Embryonic facial prominence (tissue), 1 donor: ENCODE measurements at regions not wholly inside any gene's neighbourhood (a gene's known extent, or its start where the extent isn't known, plus 50 kb on each side); places are given as distances from the start of the nearest gene placed in this dataset.
A peak's percentile ranks its signal among the peaks of the same experiment; 100 is the strongest.

Experiments
- DNase-seq: peaks from one replicate; pipeline ENCODE4 v3.0.0-alpha.2; 2016; ENCODE audit errors: extremely low spot score

DNA sequence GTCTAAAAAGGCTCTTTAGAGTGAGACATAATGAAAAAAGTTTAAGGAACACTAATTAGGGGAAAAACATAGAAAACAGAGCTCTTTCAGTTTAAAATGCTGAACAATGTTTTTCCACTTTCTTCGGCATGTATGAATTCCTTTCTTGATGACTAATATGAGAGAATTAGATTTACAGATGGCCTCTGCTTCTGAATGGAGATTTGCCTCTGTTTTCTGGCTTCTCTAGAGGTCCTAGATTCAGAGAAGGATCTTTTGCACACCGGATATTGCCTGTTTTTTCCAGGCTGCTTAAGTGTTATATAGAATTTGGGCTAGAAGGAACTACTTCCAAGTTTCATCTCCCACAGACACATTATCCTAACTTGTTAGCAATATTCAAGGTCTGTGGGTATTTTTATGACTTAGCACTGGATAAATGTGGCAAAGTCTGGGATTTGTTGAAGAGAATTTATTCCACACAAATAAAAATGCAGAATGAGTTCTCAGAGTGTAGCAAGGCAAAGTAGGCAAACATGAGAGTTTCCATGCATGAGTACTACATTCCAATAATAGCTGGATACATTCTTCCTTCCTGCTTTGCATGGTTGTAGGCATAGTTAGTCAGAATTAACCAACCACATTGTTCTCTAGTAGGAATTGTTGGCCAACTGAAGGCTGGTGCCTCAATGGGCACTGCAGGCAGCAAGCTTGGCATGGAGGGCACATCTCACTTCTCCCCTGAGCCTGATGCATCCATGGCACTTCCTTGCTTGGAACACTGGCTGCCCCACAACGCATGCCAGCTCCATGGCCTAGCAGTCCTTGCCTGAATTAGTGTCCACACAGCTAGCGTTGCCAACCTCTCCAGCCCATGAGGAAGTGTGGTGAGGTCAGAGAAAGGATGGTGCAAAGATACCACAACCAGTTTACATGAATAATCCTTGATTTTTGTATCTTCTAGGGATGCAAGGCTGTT is 224.2 kb downstream of the CLIC5 start:
- no peak for DNase-seq

DNA sequence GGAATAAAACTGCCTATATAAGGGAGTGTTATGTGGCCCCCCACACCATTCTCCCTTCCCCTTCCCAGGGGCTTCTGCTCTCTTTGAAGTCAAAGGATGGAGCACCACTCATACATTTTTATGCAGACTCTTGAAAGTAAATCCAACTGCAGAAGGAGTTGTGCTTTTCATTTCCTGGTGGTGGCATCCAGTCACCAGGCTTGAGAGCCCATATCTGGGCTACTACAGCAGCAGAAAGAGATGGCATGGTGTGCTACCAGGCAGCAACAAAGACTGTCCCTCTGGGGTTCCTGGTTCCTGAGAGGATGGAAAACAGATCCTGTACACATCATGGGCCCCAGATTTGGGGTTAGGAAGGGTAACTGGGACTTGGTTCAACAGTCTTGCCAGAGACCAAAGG is 226.4 kb downstream of the CLIC5 start:
- DNase-seq = no peak

DNA sequence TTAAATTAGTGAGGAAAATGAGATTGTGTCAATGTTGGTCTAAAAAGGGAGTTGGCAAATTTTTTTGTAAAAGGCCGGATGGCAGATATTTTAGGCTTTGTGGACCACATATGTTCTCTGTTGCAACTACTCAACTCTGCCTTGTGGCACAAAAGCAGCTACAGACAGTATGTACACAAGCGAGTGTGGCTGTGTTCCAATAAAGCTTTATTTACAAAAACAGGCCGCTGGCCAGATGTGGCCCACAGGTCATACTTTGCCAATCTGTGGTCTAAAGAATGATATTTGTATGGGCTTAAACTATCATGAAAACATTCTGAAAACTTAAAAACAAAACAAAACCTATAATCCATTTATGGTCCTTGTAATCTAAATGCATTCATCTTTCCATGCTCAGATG is 228.3 kb downstream of the CLIC5 start:
- DNase-seq = no peak

DNA sequence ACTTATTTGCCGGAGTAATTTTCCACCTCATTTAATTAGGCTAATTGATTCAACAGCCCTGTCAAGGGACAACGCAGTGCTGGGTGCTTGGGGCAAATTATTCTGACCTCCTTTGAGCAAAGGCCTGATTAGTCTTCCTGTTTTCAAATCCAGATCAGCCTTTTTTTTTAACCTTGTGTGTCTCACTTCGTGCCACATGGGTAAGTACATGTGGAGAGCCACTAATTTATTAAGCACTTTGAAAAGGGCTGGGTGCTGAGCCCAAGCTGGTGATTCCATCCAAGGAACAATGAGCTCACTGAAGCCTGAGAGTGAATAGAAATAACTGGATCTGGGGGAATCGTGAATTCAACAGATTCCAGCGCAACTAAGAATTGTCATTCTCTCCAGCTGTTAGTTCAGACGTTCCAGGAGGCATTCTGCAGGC is 229.3 kb downstream of the CLIC5 start:
- no peak for DNase-seq

DNA sequence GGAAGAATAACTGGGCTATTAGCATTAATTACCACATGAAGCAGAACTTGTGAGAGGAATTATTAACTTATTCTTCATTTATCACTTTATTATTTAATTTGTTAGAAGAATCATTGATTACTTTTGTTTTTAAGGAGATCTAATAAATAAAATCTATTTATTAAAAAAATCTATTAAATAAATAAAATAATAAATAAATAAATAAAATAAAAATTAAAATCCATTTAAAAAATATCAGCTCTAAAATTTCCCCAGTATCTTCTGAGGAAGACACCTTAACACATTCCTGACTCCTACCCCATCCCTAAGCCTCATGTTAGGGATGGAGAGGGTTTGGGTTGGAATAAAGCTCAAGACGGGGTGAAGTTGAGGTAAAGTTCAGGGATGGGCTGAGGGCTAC is 231.4 kb downstream of the CLIC5 start:
- no peak for DNase-seq

DNA sequence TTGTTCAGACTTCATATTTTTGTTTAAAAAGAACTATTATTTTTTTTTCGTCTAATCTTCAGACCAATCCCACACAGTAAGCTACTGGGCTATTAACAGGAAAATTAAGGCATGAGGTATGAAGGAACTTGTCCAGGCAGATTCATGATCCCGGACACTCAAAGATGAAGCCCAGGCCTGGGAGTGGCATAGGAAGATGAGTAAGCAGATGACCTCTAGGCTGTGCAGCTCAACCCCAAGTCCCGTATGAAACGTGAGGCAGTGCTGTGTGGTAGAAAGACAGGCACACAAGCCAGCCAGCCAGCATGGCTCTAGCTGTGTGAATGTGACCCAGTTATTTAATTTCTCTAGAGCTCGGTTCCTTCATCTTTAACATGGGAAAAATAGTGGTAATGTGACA is 231.9 kb downstream of the CLIC5 start:
- DNase-seq = no peak

DNA sequence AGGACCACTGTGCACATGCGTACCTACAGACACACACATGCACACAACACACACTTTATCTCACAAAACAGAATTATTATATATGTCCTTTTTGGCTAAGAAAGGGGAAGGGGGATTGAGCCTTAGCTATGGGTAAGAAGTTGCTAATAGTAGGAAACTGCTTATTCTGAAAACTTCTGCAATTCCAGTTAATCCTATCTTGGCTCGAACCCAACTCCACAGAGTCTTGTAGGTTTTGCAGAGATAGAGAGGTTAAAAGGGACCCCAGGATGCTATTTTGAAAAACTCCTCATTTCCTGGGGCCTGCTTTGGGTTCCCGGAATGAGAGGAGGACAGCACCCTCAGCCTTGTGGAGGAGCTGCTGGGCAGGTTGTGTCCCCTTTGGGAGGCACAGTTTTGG is 233.8 kb downstream of the CLIC5 start:
- no peak for DNase-seq

DNA sequence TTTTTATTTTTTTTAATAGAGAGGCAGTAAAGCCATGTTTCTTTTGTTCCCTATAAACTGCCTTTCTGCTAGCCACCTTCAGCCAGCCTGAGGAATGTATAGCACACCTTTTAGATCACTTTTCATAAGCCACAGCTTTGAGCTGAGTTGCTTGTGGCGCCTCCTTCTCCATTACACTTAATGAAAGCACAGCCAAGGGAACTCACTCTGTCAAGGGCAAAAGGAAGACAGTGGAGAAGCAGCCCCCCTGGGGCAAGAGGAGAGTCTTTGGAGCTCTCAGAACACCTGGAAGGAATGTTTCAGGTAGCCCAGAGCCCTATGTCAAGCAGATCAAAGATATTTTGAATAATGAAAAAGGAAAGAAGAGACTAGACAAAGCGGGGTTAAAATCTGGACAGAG is 235.1 kb downstream of the CLIC5 start:
- DNase-seq = no peak

DNA sequence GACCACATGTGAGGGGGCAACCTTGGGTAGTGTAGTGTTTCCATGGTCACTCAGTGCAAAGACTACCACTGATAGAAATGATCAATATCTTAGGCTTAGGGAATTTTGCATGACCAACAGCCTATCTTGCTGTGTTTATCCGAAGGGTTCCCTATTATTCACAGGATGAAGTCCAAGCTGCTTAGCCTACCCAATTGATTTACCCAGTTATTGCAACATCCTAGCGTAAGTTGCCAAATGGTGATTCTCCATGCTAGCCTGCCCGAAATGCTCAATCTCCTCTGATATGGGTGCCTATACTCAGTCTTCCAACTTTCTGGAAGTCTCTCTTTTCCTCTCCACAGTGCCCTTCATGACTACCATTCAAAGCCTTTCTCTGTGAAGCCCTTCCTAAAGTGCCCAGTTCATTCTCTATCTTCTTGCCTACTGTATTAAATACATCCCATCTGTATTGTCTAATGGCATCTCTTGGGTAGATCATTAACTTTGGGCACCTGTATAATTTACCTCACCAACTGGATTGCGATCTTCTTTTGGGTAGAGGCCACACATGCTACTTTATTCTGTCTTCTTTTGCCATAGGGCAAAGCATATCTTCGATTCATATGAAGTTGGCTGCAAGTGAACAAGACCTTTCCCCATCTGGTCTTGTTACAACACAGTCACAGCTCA is 240.5 kb downstream of the CLIC5 start:
- DNase-seq = no peak

DNA sequence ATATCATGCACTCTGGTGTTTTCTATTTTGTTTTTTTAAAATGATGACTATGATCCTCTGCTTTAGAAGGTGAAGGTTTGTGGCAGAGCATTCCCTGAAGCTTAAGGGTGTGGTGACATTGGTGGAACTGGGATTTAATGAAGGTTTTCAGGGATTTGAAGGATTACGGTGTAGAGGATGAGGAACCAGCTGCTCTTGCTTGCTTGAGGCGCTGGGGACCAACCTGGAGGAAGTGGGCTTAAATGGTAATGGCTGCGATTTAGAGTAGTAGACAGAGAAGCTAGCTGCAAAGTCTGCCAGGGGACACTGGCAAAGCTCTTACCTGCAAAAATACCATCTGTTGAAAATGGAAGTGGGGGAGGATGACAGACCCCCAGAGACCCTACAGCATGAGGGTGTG is 241.8 kb downstream of the CLIC5 start:
- DNase-seq = no peak

DNA sequence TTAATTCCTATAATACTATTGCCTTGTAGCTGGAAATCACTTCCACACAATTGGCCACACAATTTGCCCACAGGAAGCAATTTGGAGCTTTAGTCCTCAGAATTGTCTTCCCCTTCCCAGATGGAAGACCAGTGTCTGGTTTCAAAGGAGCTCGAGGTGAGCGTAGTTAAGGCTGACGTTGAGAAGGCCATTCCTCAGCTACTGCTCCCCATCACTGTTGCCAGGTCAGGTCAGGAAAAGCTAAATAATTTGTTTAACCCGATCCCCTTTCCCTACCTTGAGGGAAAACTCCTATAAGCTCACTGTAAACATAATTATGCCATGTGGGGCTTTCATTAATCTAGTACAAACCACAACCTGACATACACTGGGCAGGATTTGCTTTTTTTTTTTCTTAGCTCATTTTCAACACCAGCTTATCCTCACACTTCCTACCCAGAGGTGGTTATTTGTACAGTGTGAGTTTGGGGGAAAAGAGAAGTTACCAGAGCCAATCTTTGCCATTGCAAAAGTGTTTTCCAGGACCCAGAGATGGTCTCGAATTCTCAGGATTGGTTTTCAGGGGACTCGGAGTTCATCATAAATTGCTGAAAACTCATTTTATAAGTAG is 242.7 kb downstream of the CLIC5 start:
- no peak for DNase-seq

DNA sequence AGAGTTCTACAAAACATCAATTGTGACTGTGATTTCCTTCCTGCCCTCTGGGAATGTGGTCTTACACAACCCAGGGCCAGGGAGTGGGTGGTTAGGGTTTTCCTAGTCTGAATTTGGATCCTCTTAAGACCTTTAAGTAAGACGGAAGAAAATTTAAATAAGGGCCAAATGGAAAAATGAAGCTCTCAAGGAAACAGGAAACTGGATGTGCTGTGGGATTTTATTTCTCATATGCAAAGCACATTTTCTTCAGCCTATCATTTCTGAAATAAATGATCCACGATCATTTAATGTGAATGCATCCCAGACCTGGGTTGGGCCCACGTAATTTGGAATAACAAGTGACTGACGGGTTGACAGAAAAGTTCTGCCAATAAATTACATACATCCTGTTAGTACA is 243.6 kb downstream of the CLIC5 start:
- no peak for DNase-seq

DNA sequence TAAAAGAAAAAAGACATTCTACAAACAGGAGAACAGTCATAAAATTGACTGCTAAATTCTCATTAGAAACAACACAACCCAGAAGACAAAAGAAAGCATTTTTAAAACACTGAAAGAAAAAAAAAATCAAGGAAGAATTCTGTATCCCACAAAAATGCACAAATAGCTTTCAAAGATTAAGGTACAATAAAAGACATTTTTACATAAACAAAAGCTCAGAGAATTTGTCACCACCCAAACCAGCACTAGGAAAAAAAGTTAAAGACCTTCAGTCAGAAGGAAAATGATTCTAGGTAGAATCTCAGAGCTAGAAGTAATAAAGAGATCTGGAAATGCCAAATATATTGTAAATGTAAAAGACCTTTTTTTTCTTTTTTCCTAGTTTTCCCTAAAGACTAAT is 252.4 kb downstream of the CLIC5 start:
- DNase-seq = no peak

DNA sequence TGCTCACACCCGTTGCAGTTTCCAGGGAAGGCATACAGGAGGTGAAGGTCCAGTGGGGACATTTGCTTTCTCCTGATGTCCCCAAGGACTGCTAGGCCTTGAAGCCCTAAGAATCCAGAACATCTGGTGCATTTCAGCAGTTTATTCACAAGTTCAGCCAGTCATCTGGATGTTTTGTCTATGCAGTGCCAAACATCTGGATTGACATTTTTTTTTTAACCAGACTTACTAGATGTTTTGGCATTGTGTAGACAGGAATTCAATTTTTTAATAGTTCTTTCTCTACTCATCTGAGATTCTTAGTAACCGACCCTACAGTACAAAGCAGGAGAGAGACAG is 256.2 kb downstream of the CLIC5 start:
- no peak for DNase-seq

DNA sequence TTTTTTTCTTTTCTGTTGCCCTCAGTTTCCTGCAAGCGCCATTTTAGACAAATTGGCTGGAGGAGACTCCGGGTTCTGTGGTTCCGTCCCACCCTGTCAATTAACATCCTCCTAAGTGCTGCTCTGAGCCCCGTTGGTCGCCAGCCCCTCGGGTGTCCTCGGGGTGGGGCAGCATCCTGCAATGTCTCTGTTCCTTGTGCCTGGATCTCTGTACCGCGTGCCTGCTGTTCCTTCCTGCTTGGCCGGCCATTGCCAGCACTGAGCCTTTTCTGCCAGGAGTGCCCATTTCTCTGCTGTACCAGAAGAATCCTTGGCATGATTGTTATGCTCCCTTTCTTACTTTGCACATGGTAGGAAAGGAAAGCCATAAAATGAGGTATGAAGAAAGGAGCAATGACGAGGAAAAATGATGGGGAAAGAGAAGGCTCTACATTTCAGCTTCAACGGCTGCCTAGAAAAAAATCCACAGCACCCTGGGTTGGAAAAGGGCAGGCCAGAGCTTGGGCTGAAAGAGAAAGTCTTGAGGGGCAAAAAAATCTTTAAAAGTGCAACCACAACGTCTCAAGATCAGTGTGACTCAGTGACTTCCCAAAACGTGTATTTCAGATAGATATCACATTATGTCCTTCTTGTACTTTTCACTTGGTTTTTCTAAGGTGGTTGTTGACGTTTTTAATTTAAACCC is 256.7 kb downstream of the CLIC5 start:
- DNase-seq = no peak

DNA sequence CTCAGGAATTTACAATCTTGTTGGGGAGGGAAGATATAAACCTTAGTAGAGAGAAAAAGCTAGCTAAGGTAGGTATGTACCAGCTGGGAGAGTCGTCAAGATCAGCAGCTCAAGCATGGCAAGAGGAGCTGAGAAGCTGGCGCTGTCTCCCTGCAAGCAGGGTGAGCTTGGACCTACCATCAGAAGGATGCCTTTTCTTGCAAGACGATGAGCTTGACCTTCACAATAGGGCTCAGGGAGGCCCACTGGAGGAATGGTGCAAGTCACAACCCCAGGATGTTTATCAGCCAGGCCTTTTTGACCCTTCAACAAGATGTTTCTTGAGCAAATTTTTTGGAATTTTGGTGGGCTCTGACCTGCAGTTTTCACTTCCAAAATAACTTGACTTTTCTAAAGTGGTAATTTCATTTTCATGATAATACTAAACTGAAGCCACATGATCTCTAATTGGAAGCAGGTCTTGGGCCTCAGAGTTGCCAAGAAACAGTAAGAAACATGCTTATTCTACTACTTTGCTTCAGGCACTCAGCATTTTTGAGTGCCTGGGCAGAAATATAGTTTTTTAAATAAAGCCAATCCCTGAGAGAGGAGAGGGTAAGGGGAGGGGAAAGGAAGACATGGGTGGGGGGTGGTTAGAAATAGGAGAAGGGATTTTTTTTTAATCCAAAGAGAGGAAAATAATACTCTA is 258.1 kb downstream of the CLIC5 start:
- peak; percentile 80 for DNase-seq

DNA sequence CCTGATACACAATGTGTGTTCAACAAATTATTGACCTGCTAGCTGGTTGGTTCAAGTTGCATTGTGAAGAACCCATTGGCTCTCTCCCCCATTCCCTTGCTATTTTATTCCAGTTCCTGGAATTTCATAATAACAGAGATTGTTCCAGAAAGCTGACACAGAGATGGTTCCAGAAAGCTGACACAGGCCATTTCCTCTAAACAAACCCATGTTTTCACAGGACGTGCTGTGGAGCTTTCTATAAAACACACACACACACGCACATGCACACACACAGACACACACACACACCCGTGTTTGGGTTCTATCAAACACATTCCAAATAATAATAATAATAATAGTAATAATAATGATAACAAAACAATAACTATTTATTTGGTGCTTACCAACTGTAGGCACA is 259.1 kb downstream of the CLIC5 start:
- no peak for DNase-seq

DNA sequence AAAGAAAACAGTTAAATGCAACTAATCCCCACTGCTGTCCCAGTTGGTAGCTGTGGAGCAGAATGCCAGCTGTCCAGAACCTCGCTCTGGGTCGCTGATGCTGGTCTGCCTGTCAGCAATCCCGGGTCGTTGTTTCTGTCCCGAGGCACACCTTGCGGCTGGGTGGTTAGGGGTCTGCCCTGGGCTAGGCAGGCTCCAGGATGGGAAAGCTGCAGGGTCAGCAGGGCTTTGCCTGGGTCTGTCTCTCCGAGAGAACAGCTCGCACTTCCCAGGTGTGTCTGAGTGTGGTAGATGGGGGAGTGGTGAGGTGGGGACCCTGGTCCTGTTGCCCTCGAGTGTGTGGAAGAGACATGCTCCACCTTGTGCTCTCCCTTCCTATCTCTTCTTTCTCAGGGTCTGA is 261.2 kb downstream of the CLIC5 start:
- no peak for DNase-seq

DNA sequence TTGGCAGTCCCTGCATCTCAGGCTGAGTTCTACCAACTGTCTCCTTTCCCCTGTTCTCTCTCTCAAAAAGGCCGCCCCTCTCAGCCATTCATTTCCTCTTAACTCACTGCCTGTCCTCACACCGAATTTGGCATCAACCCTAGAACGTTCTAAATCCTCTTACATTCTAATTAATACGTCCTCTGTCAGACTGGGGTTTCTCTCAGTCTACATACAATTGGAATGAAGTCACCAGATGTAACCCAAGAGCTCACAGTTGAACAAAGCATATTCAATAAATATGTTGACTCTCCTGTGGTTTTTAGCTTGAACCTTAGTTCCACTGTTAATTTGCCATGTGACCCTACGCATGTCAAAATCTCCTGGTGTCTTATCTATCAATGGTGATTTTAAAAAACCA is 269.6 kb downstream of the CLIC5 start:
- DNase-seq = peak; percentile 31

DNA sequence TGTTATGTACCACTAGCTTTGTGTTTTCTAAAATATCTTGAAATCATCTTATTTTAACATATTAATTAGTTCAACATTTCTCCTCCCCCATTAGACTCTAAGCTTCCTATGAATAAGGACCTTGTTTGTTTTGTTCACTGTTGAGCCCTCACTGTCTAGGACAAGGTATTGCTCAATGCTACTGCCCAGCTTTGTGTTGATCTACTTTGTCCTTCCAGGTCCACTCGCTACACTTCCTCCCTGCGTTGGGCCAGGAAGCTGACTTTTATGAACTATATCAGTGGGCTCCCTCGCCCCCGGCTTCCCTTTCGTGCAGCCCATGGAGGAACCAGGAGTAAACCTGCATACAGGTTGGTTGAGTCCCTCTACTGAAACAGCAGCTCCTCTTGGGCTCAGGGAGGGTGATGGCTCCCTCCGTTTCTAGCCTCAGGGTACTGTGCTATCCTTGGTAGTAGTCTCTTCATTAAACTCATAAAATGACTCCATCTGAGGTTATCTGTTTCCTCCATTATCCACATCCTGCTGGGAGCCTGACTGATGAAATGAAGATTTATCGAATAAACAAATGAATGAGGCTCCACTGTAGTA is 272.5 kb downstream of the CLIC5 start:
- DNase-seq = no peak

DNA sequence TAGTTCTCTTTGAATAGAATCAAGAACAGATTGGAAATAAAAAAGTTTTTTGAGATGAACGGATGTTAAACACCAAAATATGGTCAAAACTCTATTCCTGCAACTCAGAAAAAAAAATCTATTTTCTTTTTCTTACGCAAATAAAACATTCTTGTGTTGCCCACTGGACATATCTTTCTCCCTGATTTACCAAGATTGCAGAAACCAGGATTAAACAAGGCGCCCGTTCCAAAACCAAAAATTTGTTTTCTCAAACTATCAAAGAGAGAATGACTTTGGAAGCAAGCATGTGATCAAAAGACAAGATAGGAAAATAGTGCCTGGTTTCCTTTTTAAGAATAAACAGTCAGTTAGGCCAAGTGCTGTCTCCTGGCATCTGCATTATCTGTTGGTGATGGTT is 273.1 kb downstream of the CLIC5 start:
- no peak for DNase-seq
